CD4-positive, alpha-beta T cell (primary cell): ENCODE measurements at regions not wholly inside any gene's neighbourhood (a gene's known extent, or its start where the extent isn't known, plus 50 kb on each side); places are given as distances from the start of the nearest gene placed in this dataset.

Source experiments
- ATAC-seq: fragments of 200-7000 bp; cut with Tn5 transposase; one replicate; pipeline ENCODE4 v1.10.0; 2022; ENCODE audit warnings: mild to moderate bottlenecking; ENCODE audit not compliant: poor library complexity
- CTCF ChIA-PET: fragments of 350-600 bp; sonication (Branson Sonifier 250); formaldehyde crosslinking; loops from one replicate; lab custom pipeline; 2021; ENCODE audit warnings: antibody characterized with exemption, inconsistent platforms; lab: Charles Lee
- POLR2A ChIA-PET: fragments of 350-600 bp; sonication (Branson Sonifier 250); formaldehyde crosslinking; loops from one replicate; lab custom pipeline; 2021; ENCODE audit warnings: antibody characterized with exemption, inconsistent platforms; lab: Charles Lee
- DNase-seq, 14 experiments: peaks; one replicate each; pipeline ENCODE4 v3.0.0-alpha.2; 2013 to 2020; ENCODE audit warnings: mixed read lengths in 2 of 14
- H3K27ac ChIP-seq, 2 donors: one replicate each; pipeline versions ENCODE4 v1.5.1 to v1.7.0; 2013; ENCODE audit warnings: low read length in 2 of 2, low read depth in 1 of 2, mild to moderate bottlenecking in 1 of 2
- H3K27me3 ChIP-seq, 2 experiments: 1 replicate in 1 of 2; 2 replicates in 1 of 2; pipeline versions ENCODE4 v1.6.1 to v1.7.0; 2013; ENCODE audit warnings: low read length in 2 of 2, control low read depth in 1 of 2, mild to moderate bottlenecking in 1 of 2, moderate library complexity in 1 of 2; ENCODE audit not compliant: insufficient read depth in 2 of 2, control insufficient read depth in 1 of 2
- H3K36me3 ChIP-seq: one replicate; pipeline ENCODE4 v1.6.1; 2013; ENCODE audit warnings: low read length, control low read depth; ENCODE audit not compliant: insufficient read depth
- H3K4me1 ChIP-seq: one replicate; pipeline ENCODE4 v1.6.1; 2013; ENCODE audit warnings: low read length, control low read depth; ENCODE audit not compliant: insufficient read depth
- H3K4me3 ChIP-seq: one replicate; pipeline ENCODE4 v1.5.1; 2013; ENCODE audit warnings: mild to moderate bottlenecking, low read length, moderate library complexity
- H3K9me3 ChIP-seq, 2 experiments: 1 replicate in 1 of 2; 2 replicates in 1 of 2; pipeline versions ENCODE4 v1.6.1 to v1.7.0; 2013; ENCODE audit warnings: low read length in 2 of 2, mild to moderate bottlenecking in 2 of 2, control low read depth in 1 of 2, moderate library complexity in 1 of 2; ENCODE audit not compliant: control insufficient read depth in 1 of 2, insufficient read depth in 1 of 2
- H3K27ac Mint-ChIP-seq: one replicate; pipeline ENCODE4 v1.8.0; 2020; ENCODE audit warnings: mixed read lengths
- H3K27me3 Mint-ChIP-seq: one replicate; pipeline ENCODE4 v1.8.0; 2021; ENCODE audit warnings: mixed read lengths
- H3K36me3 Mint-ChIP-seq: one replicate; pipeline ENCODE4 v1.8.0; 2021; ENCODE audit warnings: low read depth, mixed read lengths
- H3K4me1 Mint-ChIP-seq: one replicate; pipeline ENCODE4 v1.8.0; 2021; ENCODE audit warnings: low read depth, mixed read lengths
- H3K4me3 Mint-ChIP-seq: one replicate; pipeline ENCODE4 v1.8.0; 2020; ENCODE audit warnings: mild to moderate bottlenecking, mixed read lengths
- H3K9me3 Mint-ChIP-seq: one replicate; pipeline ENCODE4 v1.8.0; 2020; ENCODE audit warnings: mixed read lengths
- intact Hi-C, 2 experiments: fragments of 100-400 bp; cut with DNase I in 1 of 2; cut with micrococcal nuclease in 1 of 2; formaldehyde crosslinking; loops; one replicate each; pipeline versions ENCODE4 v1.15.1 to v1.9.0; 2023 to 2025; cut with DNase I, micrococcal nuclease
- TF ChIP-seq, protein P1 (sequence below): fragments of 200-600 bp; IDR thresholded peaks from one replicate; pipeline ENCODE4 v1.8.0; 2022; ENCODE audit warnings: antibody characterized with exemption, mild to moderate bottlenecking

DNA sequence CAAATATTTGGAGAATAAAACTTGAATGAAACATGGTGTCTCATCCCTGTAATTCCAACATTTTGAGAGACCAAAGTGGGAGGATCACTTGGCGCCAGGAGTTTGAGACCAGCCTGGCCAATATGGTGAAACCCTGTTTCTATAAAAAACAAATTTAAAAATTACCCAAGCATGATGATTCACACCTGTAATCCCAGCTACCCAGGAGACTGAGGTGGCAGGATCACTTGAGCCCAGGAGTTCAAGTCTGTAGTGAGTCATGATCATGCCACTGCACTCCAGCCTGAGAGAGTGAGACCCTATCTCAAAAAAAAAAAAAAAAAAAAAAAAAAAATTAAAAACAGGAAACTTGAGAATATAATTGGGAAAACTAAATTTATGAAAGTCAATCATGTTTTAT, 481.1 kb downstream of the SEMA3D start:
- no peaks in the 10 kb centered on the region for H3K4me1 Mint-ChIP-seq
- H3K4me1 ChIP-seq = no peaks in the 10 kb centered on the region
- no peaks in the 10 kb centered on the region for H3K36me3 ChIP-seq
- ATAC-seq (no peak), DNase-seq (no peak)
- ChIA-PET CTCF (no interaction called here), POLR2A (no interaction called here)
- no peak overlapping the region for H3K4me3 Mint-ChIP-seq
- no peak overlapping the region for H3K27ac Mint-ChIP-seq
- intact Hi-C loops = no loop called here
- no peak overlapping the region for H3K4me3 ChIP-seq
- no peaks in the 10 kb centered on the region for H3K27me3 Mint-ChIP-seq
- no peak overlapping the region for H3K27ac ChIP-seq
- H3K27me3 ChIP-seq = no peaks in the 10 kb centered on the region
- no peaks in the 10 kb centered on the region for H3K9me3 ChIP-seq
- no peaks in the 10 kb centered on the region for H3K9me3 Mint-ChIP-seq
- TF ChIP-seq, protein P1, sequence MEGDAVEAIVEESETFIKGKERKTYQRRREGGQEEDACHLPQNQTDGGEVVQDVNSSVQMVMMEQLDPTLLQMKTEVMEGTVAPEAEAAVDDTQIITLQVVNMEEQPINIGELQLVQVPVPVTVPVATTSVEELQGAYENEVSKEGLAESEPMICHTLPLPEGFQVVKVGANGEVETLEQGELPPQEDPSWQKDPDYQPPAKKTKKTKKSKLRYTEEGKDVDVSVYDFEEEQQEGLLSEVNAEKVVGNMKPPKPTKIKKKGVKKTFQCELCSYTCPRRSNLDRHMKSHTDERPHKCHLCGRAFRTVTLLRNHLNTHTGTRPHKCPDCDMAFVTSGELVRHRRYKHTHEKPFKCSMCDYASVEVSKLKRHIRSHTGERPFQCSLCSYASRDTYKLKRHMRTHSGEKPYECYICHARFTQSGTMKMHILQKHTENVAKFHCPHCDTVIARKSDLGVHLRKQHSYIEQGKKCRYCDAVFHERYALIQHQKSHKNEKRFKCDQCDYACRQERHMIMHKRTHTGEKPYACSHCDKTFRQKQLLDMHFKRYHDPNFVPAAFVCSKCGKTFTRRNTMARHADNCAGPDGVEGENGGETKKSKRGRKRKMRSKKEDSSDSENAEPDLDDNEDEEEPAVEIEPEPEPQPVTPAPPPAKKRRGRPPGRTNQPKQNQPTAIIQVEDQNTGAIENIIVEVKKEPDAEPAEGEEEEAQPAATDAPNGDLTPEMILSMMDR = no peak
- no peaks in the 10 kb centered on the region for H3K36me3 Mint-ChIP-seq

DNA sequence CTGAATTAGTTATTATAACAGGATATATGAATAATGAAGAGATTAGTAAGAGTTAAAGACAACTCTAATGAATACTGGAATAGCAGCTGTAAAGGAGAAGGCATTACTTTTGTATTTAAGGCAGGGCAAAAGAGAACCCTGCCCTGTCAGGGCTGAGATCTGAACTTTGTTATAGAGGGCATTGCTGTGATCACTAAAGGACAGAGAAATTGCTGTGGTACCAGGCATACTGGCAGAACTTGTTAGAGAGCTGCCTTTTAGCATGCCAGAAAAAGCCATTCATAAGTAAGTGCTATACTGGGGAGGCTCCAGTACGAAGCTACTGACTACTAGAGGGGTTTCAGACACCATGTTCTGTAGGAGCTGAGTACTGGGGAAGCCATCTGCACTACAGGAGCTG, 481.8 kb downstream of the SEMA3D start:
- CTCF ChIA-PET = no interaction called here
- Histone ChIP-seq H3K4me3 (no peak overlapping the region), H3K4me1 (no peaks in the 10 kb centered on the region), H3K27me3 (no peaks in the 10 kb centered on the region), H3K36me3 (no peaks in the 10 kb centered on the region), H3K27ac (no peak overlapping the region), H3K9me3 (no peaks in the 10 kb centered on the region)
- Mint-ChIP-seq H3K27me3 (no peaks in the 10 kb centered on the region), H3K27ac (no peak overlapping the region), H3K4me1 (no peaks in the 10 kb centered on the region), H3K9me3 (no peaks in the 10 kb centered on the region), H3K36me3 (no peaks in the 10 kb centered on the region), H3K4me3 (no peak overlapping the region)
- ATAC-seq = no peak
- intact Hi-C loops = no loop called here
- POLR2A ChIA-PET = no interaction called here
- TF ChIP-seq, protein P1 = no peak
- DNase-seq = no peak

DNA sequence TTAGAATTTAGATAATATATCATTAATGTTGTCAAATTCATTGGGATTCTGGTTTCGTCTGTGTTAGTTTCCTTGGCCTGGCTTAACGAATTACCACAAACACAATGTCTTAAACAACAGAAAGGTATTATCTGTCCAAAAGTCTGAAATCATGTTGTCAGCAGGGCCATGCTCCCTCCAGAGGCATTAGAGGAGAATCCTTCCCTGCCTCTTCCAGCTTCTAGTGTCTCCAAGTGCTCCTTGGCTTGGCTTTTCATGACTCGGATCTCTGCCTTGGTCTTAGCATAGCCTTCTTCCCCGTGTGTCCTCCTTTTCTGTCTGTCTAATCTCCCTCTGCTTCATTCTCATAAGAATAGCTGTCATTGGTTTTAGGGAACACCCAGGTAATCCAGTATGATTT, 482.5 kb downstream of the SEMA3D start:
- Histone ChIP-seq H3K27ac (no peak overlapping the region), H3K4me3 (no peak overlapping the region), H3K27me3 (no peaks in the 10 kb centered on the region), H3K9me3 (no peaks in the 10 kb centered on the region), H3K36me3 (no peaks in the 10 kb centered on the region), H3K4me1 (no peaks in the 10 kb centered on the region)
- Mint-ChIP-seq H3K36me3 (no peaks in the 10 kb centered on the region), H3K27me3 (no peaks in the 10 kb centered on the region), H3K9me3 (no peaks in the 10 kb centered on the region), H3K4me3 (no peak overlapping the region), H3K27ac (no peak overlapping the region), H3K4me1 (no peaks in the 10 kb centered on the region)
- TF ChIP-seq, protein P1 = no peak
- ChIA-PET POLR2A (no interaction called here), CTCF (no interaction called here)
- no peak for ATAC-seq
- DNase-seq = no peak
- intact Hi-C loops = no loop called here
